Osteocyte (in vitro differentiated cells): ENCODE measurements at regions not wholly inside any gene's neighbourhood (a gene's known extent, or its start where the extent isn't known, plus 50 kb on each side); places are given as distances from the start of the nearest gene placed in this dataset.

ENCODE experiments used
- DNase-seq: peaks from one replicate; pipeline ENCODE4 v3.0.0; 2021; ENCODE audit warnings: mixed read lengths; ENCODE audit not compliant: unreplicated experiment; ENCODE audit errors: extremely low spot score
- H3K27ac Mint-ChIP-seq: one replicate; pipeline ENCODE4 v1.8.0; 2021; ENCODE audit warnings: mild to moderate bottlenecking, mixed read lengths; ENCODE audit not compliant: unreplicated experiment
- H3K27me3 Mint-ChIP-seq: one replicate; pipeline ENCODE4 v1.8.0; 2021; ENCODE audit warnings: mixed read lengths; ENCODE audit not compliant: unreplicated experiment
- H3K36me3 Mint-ChIP-seq: one replicate; pipeline ENCODE4 v1.8.0; 2021; ENCODE audit warnings: mixed read lengths; ENCODE audit not compliant: unreplicated experiment
- H3K4me1 Mint-ChIP-seq: one replicate; pipeline ENCODE4 v1.8.0; 2021; ENCODE audit warnings: mixed read lengths; ENCODE audit not compliant: unreplicated experiment
- H3K4me3 Mint-ChIP-seq: one replicate; pipeline ENCODE4 v1.8.0; 2021; ENCODE audit warnings: mild to moderate bottlenecking, moderate library complexity, mixed read lengths; ENCODE audit not compliant: unreplicated experiment
- H3K9me3 Mint-ChIP-seq: one replicate; pipeline ENCODE4 v1.8.0; 2021; ENCODE audit warnings: mixed read lengths; ENCODE audit not compliant: unreplicated experiment
- TF ChIP-seq, protein P1 (sequence below): fragments of 200-600 bp; sonication (generic); IDR thresholded peaks from 2 replicates; pipeline ENCODE4 v1.5.0; 2021; ENCODE audit warnings: antibody characterized with exemption, mild to moderate bottlenecking, moderate library complexity

DNA sequence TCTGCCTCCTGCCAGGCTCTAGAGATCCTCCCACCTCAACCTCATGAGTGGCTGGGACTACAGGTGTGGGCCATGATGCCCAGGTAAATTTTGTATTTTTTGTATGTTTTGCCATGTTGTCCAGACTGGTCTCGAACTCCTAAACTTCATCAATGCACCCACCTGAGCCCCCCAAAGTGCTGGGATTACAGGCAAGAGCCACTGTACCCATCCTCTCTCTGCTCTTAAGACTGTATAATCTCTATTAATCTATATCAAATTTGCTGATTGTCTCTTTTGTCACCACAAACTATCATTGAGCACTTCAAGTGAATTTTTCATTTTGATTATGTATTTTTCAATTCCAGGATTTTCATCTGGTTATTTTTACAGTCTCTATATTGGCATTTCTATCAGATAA, 440.3 kb downstream of the NOVA1 start:
- no peak for DNase-seq
- Mint-ChIP-seq H3K9me3 (peaks cover 16% of the 10 kb centered on the region), H3K27ac (no peak overlapping the region), H3K27me3 (no peaks in the 10 kb centered on the region), H3K4me3 (no peak overlapping the region), H3K4me1 (no peaks in the 10 kb centered on the region), H3K36me3 (no peaks in the 10 kb centered on the region)
- TF ChIP-seq, protein P1, sequence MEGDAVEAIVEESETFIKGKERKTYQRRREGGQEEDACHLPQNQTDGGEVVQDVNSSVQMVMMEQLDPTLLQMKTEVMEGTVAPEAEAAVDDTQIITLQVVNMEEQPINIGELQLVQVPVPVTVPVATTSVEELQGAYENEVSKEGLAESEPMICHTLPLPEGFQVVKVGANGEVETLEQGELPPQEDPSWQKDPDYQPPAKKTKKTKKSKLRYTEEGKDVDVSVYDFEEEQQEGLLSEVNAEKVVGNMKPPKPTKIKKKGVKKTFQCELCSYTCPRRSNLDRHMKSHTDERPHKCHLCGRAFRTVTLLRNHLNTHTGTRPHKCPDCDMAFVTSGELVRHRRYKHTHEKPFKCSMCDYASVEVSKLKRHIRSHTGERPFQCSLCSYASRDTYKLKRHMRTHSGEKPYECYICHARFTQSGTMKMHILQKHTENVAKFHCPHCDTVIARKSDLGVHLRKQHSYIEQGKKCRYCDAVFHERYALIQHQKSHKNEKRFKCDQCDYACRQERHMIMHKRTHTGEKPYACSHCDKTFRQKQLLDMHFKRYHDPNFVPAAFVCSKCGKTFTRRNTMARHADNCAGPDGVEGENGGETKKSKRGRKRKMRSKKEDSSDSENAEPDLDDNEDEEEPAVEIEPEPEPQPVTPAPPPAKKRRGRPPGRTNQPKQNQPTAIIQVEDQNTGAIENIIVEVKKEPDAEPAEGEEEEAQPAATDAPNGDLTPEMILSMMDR, result no peak

DNA sequence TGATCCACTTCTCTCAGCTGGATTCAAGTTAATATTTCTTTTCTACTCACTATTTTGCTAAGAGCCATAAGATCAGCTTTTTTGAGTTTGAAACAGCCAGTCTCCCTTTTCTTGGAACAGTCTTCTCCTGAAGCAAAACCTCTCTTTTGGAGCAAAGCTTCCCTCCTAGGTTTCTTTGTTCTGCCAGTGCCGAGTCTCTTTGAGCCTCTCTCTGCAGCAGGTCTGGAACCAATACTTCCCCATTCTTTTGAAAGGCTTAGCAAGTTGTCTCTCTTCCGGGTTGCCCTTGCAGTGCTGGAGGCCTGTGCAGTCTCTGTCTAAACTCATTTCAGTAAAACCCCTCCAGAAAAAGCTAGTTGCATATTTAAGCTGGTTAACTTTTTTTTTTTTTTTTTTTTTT, 454.8 kb downstream of the NOVA1 start:
- TF ChIP-seq, protein P1, result no peak
- H3K36me3 Mint-ChIP-seq, result no peaks in the 10 kb centered on the region
- H3K9me3 Mint-ChIP-seq, result no peaks in the 10 kb centered on the region
- no peaks in the 10 kb centered on the region for H3K27me3 Mint-ChIP-seq
- no peak for DNase-seq
- H3K4me3 Mint-ChIP-seq, result no peak overlapping the region
- no peaks in the 10 kb centered on the region for H3K4me1 Mint-ChIP-seq
- H3K27ac Mint-ChIP-seq, result no peak overlapping the region

DNA sequence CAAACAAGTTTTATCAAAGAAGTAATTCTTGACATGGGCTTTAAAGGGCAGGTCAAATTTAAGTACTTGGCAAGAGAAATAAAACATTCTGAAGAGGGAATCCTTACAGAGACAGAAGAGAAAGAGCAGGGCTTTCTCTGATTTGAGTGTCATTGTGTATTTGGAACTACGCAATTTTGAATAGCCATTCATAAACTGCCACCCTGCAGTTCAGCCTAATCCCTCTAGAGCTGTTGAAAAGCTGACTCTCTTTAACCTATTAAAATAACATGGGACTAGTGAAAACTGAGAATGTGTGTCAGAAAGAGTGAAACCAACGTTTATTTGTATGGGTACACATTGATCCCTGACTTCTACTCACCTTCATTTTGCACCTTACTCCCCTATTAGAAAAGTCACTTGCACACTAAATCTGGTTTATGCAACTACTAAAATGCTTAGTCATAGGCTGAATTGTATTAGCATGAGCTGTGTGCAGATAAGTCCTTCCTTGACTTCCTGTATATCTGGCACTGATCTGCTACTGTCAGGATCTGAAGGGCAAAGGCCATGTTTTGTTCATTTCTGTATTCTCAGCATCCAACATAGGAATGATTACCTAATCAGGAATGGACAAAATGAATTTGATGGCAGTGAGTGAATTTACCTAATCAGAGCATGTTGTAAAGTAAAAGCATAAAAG, 458.9 kb downstream of the NOVA1 start:
- H3K27ac Mint-ChIP-seq, result no peak overlapping the region
- H3K9me3 Mint-ChIP-seq, result peaks cover 24% of the 10 kb centered on the region
- TF ChIP-seq, protein P1, result no peak
- H3K36me3 Mint-ChIP-seq, result no peaks in the 10 kb centered on the region
- no peak for DNase-seq
- no peaks in the 10 kb centered on the region for H3K27me3 Mint-ChIP-seq
- no peak overlapping the region for H3K4me3 Mint-ChIP-seq
- no peaks in the 10 kb centered on the region for H3K4me1 Mint-ChIP-seq

DNA sequence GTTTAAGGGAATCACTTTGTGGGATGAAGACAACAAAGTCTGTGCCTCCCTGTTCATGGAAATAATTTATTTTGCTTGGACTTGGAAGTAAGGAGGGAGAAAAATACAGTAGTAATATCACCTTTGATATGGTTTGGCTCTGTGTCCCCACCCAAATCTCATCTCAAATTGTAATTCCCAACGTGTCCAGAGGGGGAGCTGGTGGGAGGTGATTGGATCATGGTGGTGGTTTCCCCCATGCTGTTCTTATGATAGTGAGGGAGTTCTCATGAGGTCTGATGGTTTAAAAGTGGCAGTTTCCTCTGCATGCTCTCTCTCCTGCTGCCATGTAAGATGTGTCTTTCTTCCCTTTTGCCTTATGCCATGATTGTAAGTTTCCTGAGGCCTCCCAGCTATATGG, 460.7 kb downstream of the NOVA1 start:
- no peaks in the 10 kb centered on the region for H3K4me1 Mint-ChIP-seq
- H3K9me3 Mint-ChIP-seq, result peaks cover 24% of the 10 kb centered on the region
- H3K4me3 Mint-ChIP-seq, result no peak overlapping the region
- H3K27me3 Mint-ChIP-seq, result no peaks in the 10 kb centered on the region
- H3K27ac Mint-ChIP-seq, result no peak overlapping the region
- TF ChIP-seq, protein P1, result no peak
- no peak for DNase-seq
- no peaks in the 10 kb centered on the region for H3K36me3 Mint-ChIP-seq

DNA sequence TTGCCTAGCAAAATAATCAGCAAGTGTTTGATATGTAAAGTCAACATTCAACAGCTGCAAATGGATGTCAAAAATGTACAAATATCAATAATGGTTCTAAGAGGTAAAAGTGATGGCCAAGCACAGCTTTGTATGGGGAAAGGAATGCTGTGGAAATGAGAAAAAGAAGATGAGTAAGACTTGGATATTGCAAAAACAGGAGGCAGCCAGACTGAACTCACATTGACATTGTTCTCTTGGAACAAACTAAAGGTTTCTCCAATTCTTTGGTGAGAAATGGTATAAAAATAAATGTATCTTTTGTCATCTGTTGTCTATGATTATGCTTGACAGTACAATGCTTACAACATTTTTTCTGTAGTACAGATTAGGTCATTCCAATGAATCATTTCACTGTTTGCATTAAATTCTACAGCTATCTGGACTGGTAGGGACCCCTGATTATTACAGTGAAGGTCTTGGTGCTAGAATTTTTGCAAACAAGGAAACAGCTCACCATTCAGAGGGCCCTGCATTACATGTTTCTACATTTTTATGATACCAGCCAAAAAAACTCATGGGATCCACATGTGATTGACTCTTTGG, 465.7 kb downstream of the NOVA1 start:
- Mint-ChIP-seq H3K4me1 (no peaks in the 10 kb centered on the region), H3K9me3 (peaks cover 18% of the 10 kb centered on the region), H3K4me3 (no peak overlapping the region), H3K36me3 (no peaks in the 10 kb centered on the region), H3K27me3 (no peaks in the 10 kb centered on the region), H3K27ac (no peak overlapping the region)
- TF ChIP-seq, protein P1, result no peak
- DNase-seq, result no peak
